ENCODE measurements at regions not wholly inside any gene's neighbourhood (a gene's known extent, or its start where the extent isn't known, plus 50 kb on each side); places are given as distances from the start of the nearest gene placed in this dataset.

DNA sequence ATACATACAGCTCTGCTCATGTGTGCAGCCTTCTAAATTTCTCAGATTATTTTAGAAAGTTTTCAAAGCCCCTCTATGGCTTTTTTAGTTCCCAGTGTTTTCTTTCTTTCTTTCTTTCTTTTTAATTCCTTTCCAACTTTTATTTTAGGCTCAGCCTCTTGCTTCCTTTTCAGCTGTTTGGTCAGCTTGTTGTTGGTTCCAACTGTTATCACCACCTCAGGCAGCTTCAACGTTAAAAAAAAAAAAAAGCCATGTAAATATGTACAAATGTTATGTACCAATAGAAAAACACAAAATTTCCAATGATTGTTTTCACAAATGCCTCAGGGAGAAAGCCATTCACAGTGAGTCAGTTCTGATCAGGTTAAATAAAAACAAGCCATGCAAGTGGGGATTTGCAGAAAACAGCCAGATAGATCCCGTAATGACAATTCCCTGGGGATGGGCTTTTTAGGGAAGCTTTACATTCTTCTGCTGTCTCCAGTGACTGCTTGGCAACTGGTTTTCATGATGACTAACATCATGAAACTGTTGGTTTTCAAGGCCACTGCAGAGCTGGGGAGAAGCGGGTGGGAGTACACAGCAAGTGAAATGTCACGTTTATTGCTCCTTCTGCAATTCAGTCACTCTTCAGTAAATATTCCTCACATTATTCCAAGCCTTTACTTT lies 908.4 kb downstream of the EPHA3 start:
- no peaks in the 10 kb centered on the region for H3K9me3 ChIP-seq (ENCODE audit: insufficient read depth, low read depth, low read length)
- H3K27ac ChIP-seq (ENCODE audit: low read depth, low read length), result no peak overlapping the region
- 0 out of 2 replicates have a peak overlapping the region, but pooled peaks have one; percentile 40 for H3K9ac ChIP-seq (ENCODE audit: low read depth, low read length)
- H3K27me3 ChIP-seq (ENCODE audit: insufficient read depth, low read length), result no peaks in the 10 kb centered on the region
- H3K4me3 ChIP-seq (ENCODE audit: low read length), result no peak overlapping the region
- 65% methylated on average over 3 of the region's 4 CpGs for WGBS
- peaks cover 18% of the 10 kb centered on the region; the same call in 1 of the 2 replicates for H3K4me1 ChIP-seq (ENCODE audit: insufficient read depth, low read length)
- H3K36me3 ChIP-seq (ENCODE audit: insufficient read depth, low read length), result no peaks in the 10 kb centered on the region

DNA sequence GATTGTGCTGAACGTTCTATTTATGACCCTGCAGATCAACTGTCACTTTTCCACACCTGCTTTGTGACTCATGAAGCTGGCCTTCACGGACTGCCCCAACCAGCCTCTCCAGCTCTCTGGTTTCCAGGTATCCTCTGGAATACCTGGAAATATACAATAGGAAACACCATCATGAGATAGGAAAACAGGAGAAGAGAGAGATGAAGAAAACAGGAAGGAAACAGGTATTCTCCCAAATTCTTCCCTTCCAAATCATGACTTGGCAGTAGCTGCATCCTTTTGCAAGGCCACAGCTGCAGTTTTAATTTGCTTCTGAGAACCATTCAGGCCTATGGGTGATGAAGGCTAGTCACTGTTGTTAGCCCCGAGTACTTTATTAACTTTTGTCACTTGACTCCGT lies 909.1 kb downstream of the EPHA3 start:
- Histone ChIP-seq H3K4me1 (ENCODE audit: insufficient read depth, low read length) (peaks cover 16% of the 10 kb centered on the region; the same call in 1 of the 2 replicates), H3K4me3 (ENCODE audit: low read length) (no peak overlapping the region), H3K27me3 (ENCODE audit: insufficient read depth, low read length) (no peaks in the 10 kb centered on the region), H3K9me3 (ENCODE audit: insufficient read depth, low read depth, low read length) (no peaks in the 10 kb centered on the region), H3K9ac (ENCODE audit: low read depth, low read length) (no peak overlapping the region), H3K27ac (ENCODE audit: low read depth, low read length) (no peak overlapping the region), H3K36me3 (ENCODE audit: insufficient read depth, low read length) (no peaks in the 10 kb centered on the region)
- 86% methylated on average over 4 of the region's 4 CpGs for WGBS

DNA sequence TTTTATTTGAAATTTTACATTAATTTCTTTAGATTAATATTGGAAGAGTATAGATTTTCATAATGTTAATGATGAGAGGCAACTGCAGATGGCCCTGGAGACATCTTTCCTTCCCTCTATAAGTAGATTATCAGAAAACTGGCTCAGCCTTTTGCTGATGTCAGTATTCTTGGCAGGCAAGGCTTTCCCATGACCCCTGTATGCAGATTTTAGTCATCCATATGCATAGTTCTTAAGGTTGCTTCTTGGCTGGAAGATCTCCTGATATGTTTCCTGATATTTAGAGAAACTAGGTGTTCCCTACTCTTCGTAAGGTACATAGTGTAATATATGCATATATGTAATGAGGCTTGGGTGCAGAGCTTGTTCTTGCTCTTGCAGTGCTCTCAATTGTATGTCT lies 911.4 kb downstream of the EPHA3 start:
- WGBS, result 100% methylated on average over 1 of the region's 1 CpG
- no peak overlapping the region for H3K9ac ChIP-seq (ENCODE audit: low read depth, low read length)

DNA sequence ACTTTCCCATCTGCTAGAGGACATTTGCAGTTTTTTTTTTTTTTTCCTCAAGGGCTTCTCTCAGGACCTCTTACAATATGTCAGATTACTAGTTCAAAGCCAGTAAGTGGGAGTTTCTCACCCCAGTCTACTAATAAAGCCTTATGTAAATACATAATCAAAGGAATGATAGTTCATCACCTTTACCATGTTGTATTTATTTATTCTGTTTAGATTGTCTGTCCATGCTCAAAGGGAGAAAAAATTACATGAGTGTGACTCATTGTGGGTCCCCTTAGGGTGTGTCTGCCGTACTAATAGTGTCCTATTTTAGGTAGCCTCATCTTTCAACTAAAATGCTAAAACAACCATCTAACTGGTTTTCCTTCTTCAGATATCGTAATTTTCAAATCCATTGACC lies 917.6 kb downstream of the EPHA3 start:
- no peaks in the 10 kb centered on the region for H3K4me1 ChIP-seq (ENCODE audit: insufficient read depth, low read length)
- no peak overlapping the region for H3K4me3 ChIP-seq (ENCODE audit: low read length)
- H3K9me3 ChIP-seq (ENCODE audit: insufficient read depth, low read depth, low read length), result peaks cover 4% of the 10 kb centered on the region; the same call in 1 of the 2 replicates
- H3K36me3 ChIP-seq (ENCODE audit: insufficient read depth, low read length), result no peaks in the 10 kb centered on the region
- WGBS, result 99% methylated on average over 2 of the region's 2 CpGs
- no peak overlapping the region for H3K9ac ChIP-seq (ENCODE audit: low read depth, low read length)
- H3K27ac ChIP-seq (ENCODE audit: low read depth, low read length), result no peak overlapping the region
- no peaks in the 10 kb centered on the region for H3K27me3 ChIP-seq (ENCODE audit: insufficient read depth, low read length)

More for the DNA sequence above, 911.4 kb downstream of the EPHA3 start:
- H3K4me1 ChIP-seq (ENCODE audit: insufficient read depth, low read length), result peaks cover 16% of the 10 kb centered on the region; the same call in 1 of the 2 replicates
- no peaks in the 10 kb centered on the region for H3K27me3 ChIP-seq (ENCODE audit: insufficient read depth, low read length)
- H3K36me3 ChIP-seq (ENCODE audit: insufficient read depth, low read length), result no peaks in the 10 kb centered on the region
- H3K27ac ChIP-seq (ENCODE audit: low read depth, low read length), result no peak overlapping the region
- no peak overlapping the region for H3K4me3 ChIP-seq (ENCODE audit: low read length)
- no peaks in the 10 kb centered on the region for H3K9me3 ChIP-seq (ENCODE audit: insufficient read depth, low read depth, low read length)

DNA sequence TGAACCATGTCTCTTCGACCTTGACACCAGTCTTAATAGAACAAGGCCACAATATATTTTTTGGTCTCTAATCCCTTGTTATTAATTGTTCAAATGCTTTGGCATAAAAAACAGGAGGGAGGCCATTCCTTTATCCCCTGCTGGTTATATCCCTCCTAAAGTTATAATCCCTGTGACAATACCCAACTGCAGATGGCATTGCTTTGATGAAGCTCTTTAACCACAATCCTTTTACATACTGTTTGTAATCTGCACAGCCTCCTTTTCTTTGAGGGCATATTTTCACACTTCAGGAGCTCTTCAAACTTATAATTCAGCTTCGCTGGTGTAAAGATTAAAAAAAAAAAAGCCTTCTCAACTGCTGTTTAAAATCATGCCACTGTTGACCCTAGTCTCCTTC lies 919.0 kb downstream of the EPHA3 start:
- H3K27ac ChIP-seq (ENCODE audit: low read depth, low read length), result no peak overlapping the region
- H3K36me3 ChIP-seq (ENCODE audit: insufficient read depth, low read length), result no peaks in the 10 kb centered on the region
- H3K4me1 ChIP-seq (ENCODE audit: insufficient read depth, low read length), result no peaks in the 10 kb centered on the region
- WGBS, result 100% methylated on average over 2 of the region's 2 CpGs
- peaks cover 4% of the 10 kb centered on the region; the same call in 1 of the 2 replicates for H3K9me3 ChIP-seq (ENCODE audit: insufficient read depth, low read depth, low read length)
- H3K9ac ChIP-seq (ENCODE audit: low read depth, low read length), result no peak overlapping the region
- no peaks in the 10 kb centered on the region for H3K27me3 ChIP-seq (ENCODE audit: insufficient read depth, low read length)
- H3K4me3 ChIP-seq (ENCODE audit: low read length), result no peak overlapping the region

DNA sequence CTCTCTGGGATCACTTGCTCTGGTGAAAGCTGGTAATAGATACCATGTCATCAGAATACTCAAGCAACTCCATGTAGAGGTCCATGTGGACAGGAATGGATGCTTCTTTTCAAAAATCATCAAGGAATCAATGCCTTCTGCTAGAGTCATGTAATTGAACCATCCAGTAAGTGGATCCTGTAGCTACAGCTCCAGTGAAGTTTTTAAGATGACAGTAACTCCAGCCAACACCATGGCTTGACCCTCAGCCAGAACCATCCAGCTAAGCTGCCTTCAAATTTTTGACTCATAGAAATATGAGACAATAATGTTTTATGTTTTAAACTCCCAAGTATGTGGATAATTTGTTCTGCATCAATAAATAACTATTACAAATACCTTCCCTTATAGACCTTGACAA lies 923.7 kb downstream of the EPHA3 start:
- Histone ChIP-seq H3K4me1 (ENCODE audit: insufficient read depth, low read length) (peaks cover 28% of the 10 kb centered on the region), H3K4me3 (ENCODE audit: low read length) (no peak overlapping the region), H3K27me3 (ENCODE audit: insufficient read depth, low read length) (no peaks in the 10 kb centered on the region), H3K36me3 (ENCODE audit: insufficient read depth, low read length) (no peaks in the 10 kb centered on the region), H3K9ac (ENCODE audit: low read depth, low read length) (no peak overlapping the region), H3K27ac (ENCODE audit: low read depth, low read length) (no peak overlapping the region), H3K9me3 (ENCODE audit: insufficient read depth, low read depth, low read length) (peaks cover 4% of the 10 kb centered on the region; the same call in 1 of the 2 replicates)

DNA sequence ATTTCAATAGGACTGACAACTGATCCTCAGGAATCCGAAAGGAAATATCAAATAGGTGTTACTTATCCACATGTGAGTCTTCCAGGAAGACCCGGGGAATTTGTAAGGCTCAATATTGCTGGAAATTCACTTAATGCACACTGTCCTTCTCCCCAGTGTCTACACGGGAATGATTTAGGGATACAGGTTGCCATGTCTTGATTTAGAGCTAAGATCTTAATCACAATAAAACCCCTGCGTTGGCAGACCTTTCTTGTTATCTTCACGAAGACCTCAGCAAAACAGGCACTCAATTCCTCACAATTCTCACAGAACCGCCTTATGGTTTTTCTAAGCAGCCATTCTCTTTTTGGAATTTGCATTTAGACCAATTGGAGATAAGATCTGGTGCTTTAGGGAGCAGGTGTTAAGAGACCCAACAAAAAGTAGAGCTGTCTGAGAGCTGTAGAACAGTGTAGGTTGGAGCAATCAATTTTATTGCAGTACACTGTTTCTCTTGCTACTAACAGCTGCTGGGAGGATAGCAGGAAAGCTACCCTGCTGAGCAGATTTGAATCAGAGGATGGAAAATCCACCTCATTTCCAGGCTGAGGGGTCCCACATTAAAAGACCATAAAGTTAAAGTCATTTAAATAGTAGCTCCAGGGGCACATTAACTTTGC lies 925.7 kb downstream of the EPHA3 start:
- Histone ChIP-seq H3K9me3 (ENCODE audit: insufficient read depth, low read depth, low read length) (peaks cover 4% of the 10 kb centered on the region; the same call in 1 of the 2 replicates), H3K27ac (ENCODE audit: low read depth, low read length) (peak overlapping the region; percentile 30; the same call in 1 of the 2 replicates), H3K27me3 (ENCODE audit: insufficient read depth, low read length) (no peaks in the 10 kb centered on the region), H3K36me3 (ENCODE audit: insufficient read depth, low read length) (no peaks in the 10 kb centered on the region), H3K9ac (ENCODE audit: low read depth, low read length) (no peak overlapping the region), H3K4me3 (ENCODE audit: low read length) (no peak overlapping the region), H3K4me1 (ENCODE audit: insufficient read depth, low read length) (peaks cover 47% of the 10 kb centered on the region)
- 70% methylated on average over 6 of the region's 6 CpGs for WGBS

DNA sequence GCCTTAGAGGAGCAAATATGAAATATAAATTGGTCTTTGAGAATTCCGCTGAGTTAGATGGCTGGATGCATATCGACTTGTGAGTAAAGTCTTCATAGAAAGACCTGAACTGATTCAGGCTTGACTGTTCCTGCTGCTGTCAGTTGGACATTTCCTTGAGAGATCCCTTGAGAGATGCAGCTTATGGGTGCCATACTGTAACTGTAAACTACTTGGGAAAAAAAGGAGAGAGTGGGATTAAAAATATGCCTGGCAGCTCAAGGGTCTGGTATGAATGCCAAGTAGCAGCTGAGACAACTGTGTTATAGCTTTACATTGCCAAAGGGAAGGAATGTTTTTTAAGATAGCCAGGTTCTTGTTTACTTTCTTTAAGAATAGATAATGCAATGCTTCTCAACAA lies 926.6 kb downstream of the EPHA3 start:
- Histone ChIP-seq H3K4me1 (ENCODE audit: insufficient read depth, low read length) (peaks cover 53% of the 10 kb centered on the region), H3K36me3 (ENCODE audit: insufficient read depth, low read length) (no peaks in the 10 kb centered on the region), H3K27me3 (ENCODE audit: insufficient read depth, low read length) (no peaks in the 10 kb centered on the region), H3K9me3 (ENCODE audit: insufficient read depth, low read depth, low read length) (no peaks in the 10 kb centered on the region), H3K27ac (ENCODE audit: low read depth, low read length) (no peak overlapping the region), H3K4me3 (ENCODE audit: low read length) (no peak overlapping the region), H3K9ac (ENCODE audit: low read depth, low read length) (no peak overlapping the region)
- 94% methylated on average over 2 of the region's 2 CpGs for WGBS

DNA sequence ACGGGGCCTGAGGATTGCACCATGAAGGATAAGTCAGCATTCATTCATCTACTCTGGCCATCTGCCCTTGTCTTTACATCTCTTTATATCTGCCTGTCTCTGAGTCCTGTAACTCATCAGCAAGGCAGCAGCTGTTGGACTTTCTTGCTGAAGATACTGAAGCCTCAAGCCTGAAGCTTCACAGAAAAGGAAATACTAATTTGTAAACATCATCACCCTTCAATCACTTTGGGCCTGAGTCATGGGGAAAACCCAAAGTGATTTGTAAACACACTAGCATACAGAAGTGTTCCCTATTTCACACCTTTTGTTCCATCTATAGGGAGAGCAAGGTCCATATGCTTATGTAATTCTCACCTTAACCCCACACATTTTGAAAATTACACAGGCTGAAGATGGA lies 928.2 kb downstream of the EPHA3 start:
- no peak overlapping the region for H3K9ac ChIP-seq (ENCODE audit: low read depth, low read length)
- H3K4me1 ChIP-seq (ENCODE audit: insufficient read depth, low read length), result peaks cover 53% of the 10 kb centered on the region
- H3K27ac ChIP-seq (ENCODE audit: low read depth, low read length), result peak overlapping the region; percentile 33; the same call in 1 of the 2 replicates
- H3K36me3 ChIP-seq (ENCODE audit: insufficient read depth, low read length), result no peaks in the 10 kb centered on the region
- no peak overlapping the region for H3K4me3 ChIP-seq (ENCODE audit: low read length)
- 63% methylated on average over 1 of the region's 1 CpG for WGBS
- no peaks in the 10 kb centered on the region for H3K9me3 ChIP-seq (ENCODE audit: insufficient read depth, low read depth, low read length)
- no peaks in the 10 kb centered on the region for H3K27me3 ChIP-seq (ENCODE audit: insufficient read depth, low read length)

DNA sequence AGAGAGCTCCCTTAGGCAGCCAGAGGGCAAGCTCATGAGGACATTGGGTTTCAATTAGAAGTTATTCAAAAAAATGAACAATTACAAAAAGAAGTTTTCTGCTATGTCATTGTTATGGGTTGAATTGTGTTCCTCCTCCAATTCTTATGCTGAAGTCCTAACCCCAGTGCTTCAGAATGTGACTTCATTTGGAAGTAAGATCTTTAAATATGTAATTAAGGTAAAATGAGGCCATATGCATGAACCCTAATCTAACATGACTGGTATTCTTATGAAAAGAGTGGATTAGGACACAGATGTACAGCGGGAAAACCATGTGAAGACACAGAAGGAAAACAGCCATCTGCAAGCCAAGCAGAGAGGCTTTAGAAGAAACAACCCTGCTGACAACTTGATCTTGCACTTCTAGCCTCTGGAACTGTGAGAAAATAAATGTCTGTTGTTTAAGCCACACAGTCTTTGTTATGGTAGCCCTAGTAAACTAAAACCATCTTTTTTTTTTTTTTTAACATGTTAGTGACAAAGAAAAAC lies 929.6 kb downstream of the EPHA3 start:
- Histone ChIP-seq H3K9me3 (ENCODE audit: insufficient read depth, low read depth, low read length) (no peaks in the 10 kb centered on the region), H3K4me3 (ENCODE audit: low read length) (no peak overlapping the region; the same call in 1 of the 2 replicates), H3K9ac (ENCODE audit: low read depth, low read length) (0 out of 2 replicates have a peak overlapping the region, but pooled peaks have one; percentile 17), H3K27me3 (ENCODE audit: insufficient read depth, low read length) (no peaks in the 10 kb centered on the region), H3K27ac (ENCODE audit: low read depth, low read length) (peak overlapping the region; percentile 70; the same call in 1 of the 2 replicates), H3K36me3 (ENCODE audit: insufficient read depth, low read length) (no peaks in the 10 kb centered on the region), H3K4me1 (ENCODE audit: insufficient read depth, low read length) (peaks cover 53% of the 10 kb centered on the region)
- WGBS, result 35% methylated on average over 1 of the region's 1 CpG

DNA sequence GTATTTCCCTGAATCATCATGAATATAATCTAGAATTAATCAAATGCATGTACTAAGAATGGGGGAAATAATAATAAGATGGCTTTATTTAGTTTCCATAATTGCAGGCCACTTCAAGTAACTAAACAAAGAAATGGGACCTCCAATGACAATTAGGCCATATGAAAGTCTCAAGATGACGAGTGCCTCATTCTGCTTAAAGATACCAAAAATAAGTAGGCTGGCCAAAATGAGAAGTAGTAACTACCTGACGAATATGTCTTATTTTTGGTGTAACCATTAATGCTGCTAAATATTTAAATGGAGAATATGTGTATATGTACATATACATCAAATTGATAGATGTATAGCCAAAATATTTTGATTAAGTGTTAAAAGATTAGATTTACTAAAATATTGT lies 932.6 kb downstream of the EPHA3 start:
- H3K27me3 ChIP-seq (ENCODE audit: insufficient read depth, low read length), result no peaks in the 10 kb centered on the region
- peaks cover 35% of the 10 kb centered on the region for H3K4me1 ChIP-seq (ENCODE audit: insufficient read depth, low read length)
- H3K4me3 ChIP-seq (ENCODE audit: low read length), result no peak overlapping the region
- H3K27ac ChIP-seq (ENCODE audit: low read depth, low read length), result no peak overlapping the region
- H3K9ac ChIP-seq (ENCODE audit: low read depth, low read length), result no peak overlapping the region
- H3K9me3 ChIP-seq (ENCODE audit: insufficient read depth, low read depth, low read length), result no peaks in the 10 kb centered on the region
- 97% methylated on average over 2 of the region's 2 CpGs for WGBS
- H3K36me3 ChIP-seq (ENCODE audit: insufficient read depth, low read length), result no peaks in the 10 kb centered on the region

Measured in HUES64 (cell line).